IMR-90 (cell line): ENCODE measurements at regions not wholly inside any gene's neighbourhood (a gene's known extent, or its start where the extent isn't known, plus 50 kb on each side); places are given as distances from the start of the nearest gene placed in this dataset.

ENCODE experiments used
- MAFK ChIP-seq: IDR thresholded peaks from 2 replicates; pipeline ENCODE4 v1.6.1; 2012; ENCODE audit warnings: low read depth, low read length, improper control_type of control experiment
- MAZ ChIP-seq: IDR thresholded peaks from 2 replicates; pipeline ENCODE4 v1.6.1; 2012; ENCODE audit warnings: low read depth, mild to moderate bottlenecking, low read length, improper control_type of control experiment, moderate library complexity, borderline replicate concordance
- NFE2L2 ChIP-seq: fragments of 150-350 bp; IDR thresholded peaks from 2 replicates; pipeline ENCODE4 v1.6.1; 2016; ENCODE audit warnings: low read depth, mild to moderate bottlenecking, low read length
- POLR2A ChIP-seq: IDR thresholded peaks from 2 replicates; pipeline ENCODE4 v1.6.1; 2012; ENCODE audit warnings: mild to moderate bottlenecking, low read depth, low read length
- RAD21 ChIP-seq: IDR thresholded peaks from 2 replicates; pipeline ENCODE4 v1.6.1; 2012; ENCODE audit warnings: low read length, improper control_type of control experiment
- RCOR1 ChIP-seq: IDR thresholded peaks from 2 replicates; pipeline ENCODE4 v1.6.1; 2012; ENCODE audit warnings: mild to moderate bottlenecking, low read length, improper control_type of control experiment; ENCODE audit not compliant: insufficient replicate concordance
- RFX5 ChIP-seq: IDR thresholded peaks from 2 replicates; pipeline ENCODE4 v1.8.0; 2012; ENCODE audit warnings: low read depth, mild to moderate bottlenecking, low read length, moderate library complexity
- SMC3 ChIP-seq: fragments of 150-350 bp; IDR thresholded peaks from 2 replicates; pipeline ENCODE4 v1.6.1; 2016; ENCODE audit warnings: low read depth, mild to moderate bottlenecking, antibody characterized with exemption, low read length, moderate library complexity
- TF ChIP-seq, protein P1 (sequence below): conservative IDR thresholded peaks from 2 replicates; pipeline ENCODE4 v1.5.1; 2012; ENCODE audit warnings: mild to moderate bottlenecking, low read depth, low read length, improper control_type of control experiment

DNA sequence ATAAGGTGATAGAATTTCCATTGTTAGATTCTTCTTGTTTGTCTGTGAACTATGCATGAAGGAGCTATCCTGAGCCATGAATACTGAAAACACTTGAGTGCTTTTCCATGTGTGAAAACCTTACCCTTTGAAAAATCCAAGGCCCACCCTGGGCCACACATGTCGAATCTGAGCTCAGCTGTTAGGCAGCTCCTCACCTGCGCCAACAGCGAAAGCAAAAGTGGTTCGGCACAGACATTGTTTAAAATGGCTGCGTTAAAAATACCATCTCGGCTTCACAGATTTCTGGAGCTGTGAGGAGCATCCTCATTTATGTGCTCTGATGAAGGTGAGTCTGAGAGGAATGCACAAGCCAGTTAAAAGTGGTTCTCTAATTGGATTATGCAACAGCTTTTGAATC, 137.7 kb downstream of the NEUROD6 start:
- TF ChIP-seq, protein P1, sequence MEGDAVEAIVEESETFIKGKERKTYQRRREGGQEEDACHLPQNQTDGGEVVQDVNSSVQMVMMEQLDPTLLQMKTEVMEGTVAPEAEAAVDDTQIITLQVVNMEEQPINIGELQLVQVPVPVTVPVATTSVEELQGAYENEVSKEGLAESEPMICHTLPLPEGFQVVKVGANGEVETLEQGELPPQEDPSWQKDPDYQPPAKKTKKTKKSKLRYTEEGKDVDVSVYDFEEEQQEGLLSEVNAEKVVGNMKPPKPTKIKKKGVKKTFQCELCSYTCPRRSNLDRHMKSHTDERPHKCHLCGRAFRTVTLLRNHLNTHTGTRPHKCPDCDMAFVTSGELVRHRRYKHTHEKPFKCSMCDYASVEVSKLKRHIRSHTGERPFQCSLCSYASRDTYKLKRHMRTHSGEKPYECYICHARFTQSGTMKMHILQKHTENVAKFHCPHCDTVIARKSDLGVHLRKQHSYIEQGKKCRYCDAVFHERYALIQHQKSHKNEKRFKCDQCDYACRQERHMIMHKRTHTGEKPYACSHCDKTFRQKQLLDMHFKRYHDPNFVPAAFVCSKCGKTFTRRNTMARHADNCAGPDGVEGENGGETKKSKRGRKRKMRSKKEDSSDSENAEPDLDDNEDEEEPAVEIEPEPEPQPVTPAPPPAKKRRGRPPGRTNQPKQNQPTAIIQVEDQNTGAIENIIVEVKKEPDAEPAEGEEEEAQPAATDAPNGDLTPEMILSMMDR: no peak
- TF ChIP-seq MAZ: no peak
- TF ChIP-seq RFX5: no peak
- TF ChIP-seq POLR2A: no peak
- no peak for TF ChIP-seq RCOR1
- TF ChIP-seq RAD21: no peak
- TF ChIP-seq SMC3: no peak
- TF ChIP-seq NFE2L2: no peak
- no peak for TF ChIP-seq MAFK
